ENCODE measurements at regions not wholly inside any gene's neighbourhood (a gene's known extent, or its start where the extent isn't known, plus 50 kb on each side); places are given as distances from the start of the nearest gene placed in this dataset.

GRCh38 chr5:81805086-81805485, 54.2 kb upstream of the SSBP2 start:
- TF ChIP-seq CTCF (IDR thresholded peaks at IDR 0.05), result no peak
- no peak for TF ChIP-seq POLR2AphosphoS5 (IDR thresholded peaks at IDR 0.05)
- no peak for TF ChIP-seq EP300 (IDR thresholded peaks at IDR 0.05)
- TF ChIP-seq POLR2A (IDR thresholded peaks at IDR 0.05), result no peak
- no peaks in the 10 kb centered on the region for H3K4me1 ChIP-seq
- H3K9me3 ChIP-seq, result peaks cover 0 to 10% (median 0%) of the 10 kb centered on the region in 3 donors
- no peaks in the 10 kb centered on the region for H3K36me3 ChIP-seq
- H3K4me3 ChIP-seq, result no peak overlapping the region
- no peak for ATAC-seq
- no peaks in the 10 kb centered on the region for H3K27me3 ChIP-seq
- no peak overlapping the region for H3K27ac ChIP-seq

- Histone ChIP-seq H3K36me3 (no peaks in the 10 kb centered on the region), H3K27ac (no peak overlapping the region), H3K27me3 (no peaks in the 10 kb centered on the region), H3K9me3 (peaks cover 0 to 10% (median 0%) of the 10 kb centered on the region in 3 donors), H3K4me1 (no peaks in the 10 kb centered on the region), H3K4me3 (no peak overlapping the region)
- no peak for ATAC-seq
- no CpG with 5 or more reads among the region's 3 CpGs for WGBS, 2 donors (ENCODE audit: low coverage in 1 of 2)
- no peak for TF ChIP-seq EP300 (IDR thresholded peaks at IDR 0.05)
- no peak for TF ChIP-seq POLR2AphosphoS5 (IDR thresholded peaks at IDR 0.05)
- TF ChIP-seq POLR2A (IDR thresholded peaks at IDR 0.05), result no peak
- no peak for TF ChIP-seq CTCF (IDR thresholded peaks at IDR 0.05)
Measured at GRCh38 chr5:81803812-81804211, 52.9 kb upstream of the SSBP2 start.

- ATAC-seq, result no peak
- 94 to 95% methylated on average over 2 of the region's 2 CpGs for WGBS, 2 donors (ENCODE audit: low coverage in 1 of 2)
Measured at GRCh38 chr5:81802625-81803024, 51.7 kb upstream of the SSBP2 start.

GRCh38 chr5:81802020-81802419, 51.1 kb upstream of the SSBP2 start:
- WGBS, 2 donors (ENCODE audit: low coverage in 1 of 2), result 96 to 100% methylated on average over 2 of the region's 2 CpGs
- H3K4me3 ChIP-seq, result no peak overlapping the region
- TF ChIP-seq POLR2AphosphoS5 (IDR thresholded peaks at IDR 0.05) (no peak), EP300 (IDR thresholded peaks at IDR 0.05) (no peak), CTCF (IDR thresholded peaks at IDR 0.05) (no peak), POLR2A (IDR thresholded peaks at IDR 0.05) (no peak)

More at GRCh38 chr5:81802625-81803024, 51.7 kb upstream of the SSBP2 start:
- TF ChIP-seq CTCF (IDR thresholded peaks at IDR 0.05) (no peak), POLR2AphosphoS5 (IDR thresholded peaks at IDR 0.05) (no peak), POLR2A (IDR thresholded peaks at IDR 0.05) (no peak), EP300 (IDR thresholded peaks at IDR 0.05) (no peak)
- Histone ChIP-seq H3K9me3 (peaks cover 0 to 1% (median 0%) of the 10 kb centered on the region in 3 donors), H3K4me3 (no peak overlapping the region), H3K27me3 (no peaks in the 10 kb centered on the region), H3K27ac (no peak overlapping the region), H3K4me1 (no peaks in the 10 kb centered on the region), H3K36me3 (no peaks in the 10 kb centered on the region)

GRCh38 chr5:81800797-81801196, 49.9 kb upstream of the SSBP2 start:
- H3K27me3 ChIP-seq, result no peaks in the 10 kb centered on the region
- H3K4me3 ChIP-seq, result no peak overlapping the region
- H3K27ac ChIP-seq, result no peak overlapping the region
- ATAC-seq, result no peak
- no peaks in the 10 kb centered on the region for H3K36me3 ChIP-seq
- 33 to 71% methylated on average over 1 of the region's 1 CpG for WGBS, 2 donors (ENCODE audit: low coverage in 1 of 2)
- no peaks in the 10 kb centered on the region for H3K9me3 ChIP-seq
- H3K4me1 ChIP-seq, result no peaks in the 10 kb centered on the region
- TF ChIP-seq CTCF (IDR thresholded peaks at IDR 0.05), result no peak
- no peak for TF ChIP-seq POLR2A (IDR thresholded peaks at IDR 0.05)
- TF ChIP-seq EP300 (IDR thresholded peaks at IDR 0.05), result no peak
- no peak for TF ChIP-seq POLR2AphosphoS5 (IDR thresholded peaks at IDR 0.05)

More at GRCh38 chr5:81802020-81802419, 51.1 kb upstream of the SSBP2 start:
- Histone ChIP-seq H3K9me3 (no peaks in the 10 kb centered on the region), H3K36me3 (no peaks in the 10 kb centered on the region), H3K27ac (no peak overlapping the region), H3K27me3 (no peaks in the 10 kb centered on the region), H3K4me1 (no peaks in the 10 kb centered on the region)
- ATAC-seq, result no peak

Small RNA genes lying in the stretch of these regions (small RNA-seq; reads per million reads assigned to genes)
- gene SEM1P1, result 0 reads per million in 4 donors
